CD4-positive, alpha-beta T cell (primary cell): ENCODE measurements at regions not wholly inside any gene's neighbourhood (a gene's known extent, or its start where the extent isn't known, plus 50 kb on each side); places are given as distances from the start of the nearest gene placed in this dataset.

Source experiments
- ATAC-seq: fragments of 200-7000 bp; cut with Tn5 transposase; one replicate; pipeline ENCODE4 v1.10.0; 2022; ENCODE audit warnings: mild to moderate bottlenecking; ENCODE audit not compliant: poor library complexity
- CTCF ChIA-PET: fragments of 350-600 bp; sonication (Branson Sonifier 250); formaldehyde crosslinking; loops from one replicate; lab custom pipeline; 2021; ENCODE audit warnings: antibody characterized with exemption, inconsistent platforms; lab: Charles Lee
- POLR2A ChIA-PET: fragments of 350-600 bp; sonication (Branson Sonifier 250); formaldehyde crosslinking; loops from one replicate; lab custom pipeline; 2021; ENCODE audit warnings: antibody characterized with exemption, inconsistent platforms; lab: Charles Lee
- DNase-seq, 14 experiments: peaks; one replicate each; pipeline ENCODE4 v3.0.0-alpha.2; 2013 to 2020; ENCODE audit warnings: mixed read lengths in 2 of 14
- H3K27ac ChIP-seq, 2 donors: one replicate each; pipeline versions ENCODE4 v1.5.1 to v1.7.0; 2013; ENCODE audit warnings: low read length in 2 of 2, low read depth in 1 of 2, mild to moderate bottlenecking in 1 of 2
- H3K27me3 ChIP-seq, 2 experiments: 1 replicate in 1 of 2; 2 replicates in 1 of 2; pipeline versions ENCODE4 v1.6.1 to v1.7.0; 2013; ENCODE audit warnings: low read length in 2 of 2, control low read depth in 1 of 2, mild to moderate bottlenecking in 1 of 2, moderate library complexity in 1 of 2; ENCODE audit not compliant: insufficient read depth in 2 of 2, control insufficient read depth in 1 of 2
- H3K36me3 ChIP-seq: one replicate; pipeline ENCODE4 v1.6.1; 2013; ENCODE audit warnings: low read length, control low read depth; ENCODE audit not compliant: insufficient read depth
- H3K4me1 ChIP-seq: one replicate; pipeline ENCODE4 v1.6.1; 2013; ENCODE audit warnings: low read length, control low read depth; ENCODE audit not compliant: insufficient read depth
- H3K4me3 ChIP-seq: one replicate; pipeline ENCODE4 v1.5.1; 2013; ENCODE audit warnings: mild to moderate bottlenecking, low read length, moderate library complexity
- H3K9me3 ChIP-seq, 2 experiments: 1 replicate in 1 of 2; 2 replicates in 1 of 2; pipeline versions ENCODE4 v1.6.1 to v1.7.0; 2013; ENCODE audit warnings: low read length in 2 of 2, mild to moderate bottlenecking in 2 of 2, control low read depth in 1 of 2, moderate library complexity in 1 of 2; ENCODE audit not compliant: control insufficient read depth in 1 of 2, insufficient read depth in 1 of 2
- H3K27ac Mint-ChIP-seq: one replicate; pipeline ENCODE4 v1.8.0; 2020; ENCODE audit warnings: mixed read lengths
- H3K27me3 Mint-ChIP-seq: one replicate; pipeline ENCODE4 v1.8.0; 2021; ENCODE audit warnings: mixed read lengths
- H3K36me3 Mint-ChIP-seq: one replicate; pipeline ENCODE4 v1.8.0; 2021; ENCODE audit warnings: low read depth, mixed read lengths
- H3K4me1 Mint-ChIP-seq: one replicate; pipeline ENCODE4 v1.8.0; 2021; ENCODE audit warnings: low read depth, mixed read lengths
- H3K4me3 Mint-ChIP-seq: one replicate; pipeline ENCODE4 v1.8.0; 2020; ENCODE audit warnings: mild to moderate bottlenecking, mixed read lengths
- H3K9me3 Mint-ChIP-seq: one replicate; pipeline ENCODE4 v1.8.0; 2020; ENCODE audit warnings: mixed read lengths
- intact Hi-C, 2 experiments: fragments of 100-400 bp; cut with DNase I in 1 of 2; cut with micrococcal nuclease in 1 of 2; formaldehyde crosslinking; loops; one replicate each; pipeline versions ENCODE4 v1.15.1 to v1.9.0; 2023 to 2025; cut with DNase I, micrococcal nuclease
- TF ChIP-seq, protein P1 (sequence below): fragments of 200-600 bp; IDR thresholded peaks from one replicate; pipeline ENCODE4 v1.8.0; 2022; ENCODE audit warnings: antibody characterized with exemption, mild to moderate bottlenecking

DNA sequence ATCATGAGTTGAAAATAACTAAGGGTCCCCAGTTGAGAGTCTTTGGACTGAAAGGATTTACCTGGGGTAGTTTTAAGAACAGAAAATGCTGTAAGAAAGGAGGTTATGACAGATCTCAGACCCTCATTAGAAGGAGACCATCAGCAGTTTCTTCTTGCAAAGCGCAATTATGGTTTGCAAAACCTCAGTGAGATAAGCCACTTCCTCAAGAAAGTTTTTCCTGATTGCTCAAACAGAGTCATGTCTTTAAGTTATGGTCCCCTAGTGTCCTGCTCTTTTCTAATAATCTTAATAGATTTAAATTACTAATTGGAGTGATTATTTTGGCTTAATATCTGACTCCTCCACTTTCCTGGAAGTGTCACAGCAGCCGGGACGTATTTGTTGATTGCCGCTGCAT lies 293.2 kb upstream of the KLF4 start:
- POLR2A ChIA-PET = no interaction called here
- intact Hi-C loops = no loop called here
- DNase-seq = no peak

DNA sequence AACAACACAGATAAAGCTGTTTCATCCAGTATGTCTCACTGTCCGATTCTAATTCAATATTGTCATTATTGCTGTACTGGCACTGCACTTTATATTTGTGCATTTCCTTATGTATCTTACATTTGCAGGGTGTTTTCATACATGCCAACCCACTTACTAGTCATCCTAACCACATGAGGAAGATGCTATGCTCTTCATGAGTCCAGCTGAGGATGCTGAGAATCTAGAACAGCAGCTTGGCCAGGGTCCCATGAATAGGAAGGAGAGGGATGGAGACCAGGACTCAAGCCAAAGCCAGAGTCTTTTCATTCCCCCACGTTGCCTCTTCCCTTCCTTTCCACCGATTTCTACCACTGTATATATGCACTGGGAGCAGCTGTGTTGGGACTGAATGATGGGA lies 292.8 kb upstream of the KLF4 start:
- TF ChIP-seq, protein P1, sequence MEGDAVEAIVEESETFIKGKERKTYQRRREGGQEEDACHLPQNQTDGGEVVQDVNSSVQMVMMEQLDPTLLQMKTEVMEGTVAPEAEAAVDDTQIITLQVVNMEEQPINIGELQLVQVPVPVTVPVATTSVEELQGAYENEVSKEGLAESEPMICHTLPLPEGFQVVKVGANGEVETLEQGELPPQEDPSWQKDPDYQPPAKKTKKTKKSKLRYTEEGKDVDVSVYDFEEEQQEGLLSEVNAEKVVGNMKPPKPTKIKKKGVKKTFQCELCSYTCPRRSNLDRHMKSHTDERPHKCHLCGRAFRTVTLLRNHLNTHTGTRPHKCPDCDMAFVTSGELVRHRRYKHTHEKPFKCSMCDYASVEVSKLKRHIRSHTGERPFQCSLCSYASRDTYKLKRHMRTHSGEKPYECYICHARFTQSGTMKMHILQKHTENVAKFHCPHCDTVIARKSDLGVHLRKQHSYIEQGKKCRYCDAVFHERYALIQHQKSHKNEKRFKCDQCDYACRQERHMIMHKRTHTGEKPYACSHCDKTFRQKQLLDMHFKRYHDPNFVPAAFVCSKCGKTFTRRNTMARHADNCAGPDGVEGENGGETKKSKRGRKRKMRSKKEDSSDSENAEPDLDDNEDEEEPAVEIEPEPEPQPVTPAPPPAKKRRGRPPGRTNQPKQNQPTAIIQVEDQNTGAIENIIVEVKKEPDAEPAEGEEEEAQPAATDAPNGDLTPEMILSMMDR = no peak
- Mint-ChIP-seq H3K27me3 (no peaks in the 10 kb centered on the region), H3K27ac (no peak overlapping the region), H3K36me3 (no peaks in the 10 kb centered on the region), H3K4me3 (no peak overlapping the region), H3K4me1 (no peaks in the 10 kb centered on the region), H3K9me3 (peaks cover 2% of the 10 kb centered on the region)
- Histone ChIP-seq H3K9me3 (peaks cover 0 to 12% of the 10 kb centered on the region in 2 experiments), H3K36me3 (no peaks in the 10 kb centered on the region), H3K4me1 (no peaks in the 10 kb centered on the region), H3K4me3 (no peak overlapping the region), H3K27ac (no peak overlapping the region), H3K27me3 (no peaks in the 10 kb centered on the region)
- intact Hi-C loops = no loop called here
- POLR2A ChIA-PET = no interaction called here
- ATAC-seq = no peak
- CTCF ChIA-PET = no interaction called here
- no peak for DNase-seq

More for the DNA sequence above, 293.2 kb upstream of the KLF4 start:
- CTCF ChIA-PET = no interaction called here
- no peak for ATAC-seq
- H3K27ac Mint-ChIP-seq = no peak overlapping the region
- H3K27me3 Mint-ChIP-seq = no peaks in the 10 kb centered on the region
- no peaks in the 10 kb centered on the region for H3K36me3 Mint-ChIP-seq
- H3K27ac ChIP-seq = no peak overlapping the region
- H3K4me1 Mint-ChIP-seq = no peaks in the 10 kb centered on the region
- H3K9me3 Mint-ChIP-seq = peaks cover 2% of the 10 kb centered on the region
- peaks cover 0 to 12% of the 10 kb centered on the region in 2 experiments for H3K9me3 ChIP-seq
- no peak overlapping the region for H3K4me3 Mint-ChIP-seq
- H3K4me3 ChIP-seq = no peak overlapping the region
- no peaks in the 10 kb centered on the region for H3K27me3 ChIP-seq
- no peaks in the 10 kb centered on the region for H3K36me3 ChIP-seq
- TF ChIP-seq, protein P1 = no peak
- no peaks in the 10 kb centered on the region for H3K4me1 ChIP-seq

DNA sequence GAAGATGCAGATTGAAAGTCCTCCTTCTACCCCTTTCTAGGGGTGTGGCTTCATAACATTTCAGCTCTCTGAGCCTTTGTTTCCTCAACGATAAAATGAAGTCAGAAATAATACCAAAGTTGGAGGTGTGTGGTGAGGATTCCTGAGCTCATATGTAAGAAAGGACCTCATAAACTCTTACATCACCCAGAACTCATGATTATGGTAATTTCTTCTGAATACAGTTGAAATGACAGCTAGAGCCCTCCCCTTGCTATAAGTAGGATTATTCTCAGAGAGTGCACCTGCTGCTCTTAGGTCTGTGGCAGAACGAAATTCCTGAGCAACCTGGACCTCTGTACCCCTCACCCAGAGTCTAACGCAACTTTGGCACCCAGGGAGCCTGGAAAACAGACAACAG lies 291.4 kb upstream of the KLF4 start:
- ChIA-PET CTCF (no interaction called here), POLR2A (no interaction called here)
- TF ChIP-seq, protein P1 = no peak
- no peaks in the 10 kb centered on the region for H3K36me3 ChIP-seq
- no peaks in the 10 kb centered on the region for H3K27me3 Mint-ChIP-seq
- intact Hi-C loops = no loop called here
- H3K27me3 ChIP-seq = no peaks in the 10 kb centered on the region
- H3K4me3 Mint-ChIP-seq = no peak overlapping the region
- no peak for DNase-seq
- no peaks in the 10 kb centered on the region for H3K36me3 Mint-ChIP-seq
- H3K27ac ChIP-seq = no peak overlapping the region
- ATAC-seq = no peak
- H3K4me1 ChIP-seq = no peaks in the 10 kb centered on the region
- no peak overlapping the region for H3K27ac Mint-ChIP-seq
- no peak overlapping the region for H3K4me3 ChIP-seq
- peaks cover 0 to 12% of the 10 kb centered on the region in 2 experiments for H3K9me3 ChIP-seq
- H3K9me3 Mint-ChIP-seq = peaks cover 2% of the 10 kb centered on the region
- H3K4me1 Mint-ChIP-seq = no peaks in the 10 kb centered on the region
